Skeletal muscle tissue (tissue), 3 donors: ENCODE measurements at regions not wholly inside any gene's neighbourhood (a gene's known extent, or its start where the extent isn't known, plus 50 kb on each side); places are given as distances from the start of the nearest gene placed in this dataset.

Source experiments
- H3K27ac ChIP-seq: one replicate; pipeline ENCODE4 v1.7.0; 2013; ENCODE audit warnings: mild to moderate bottlenecking, low read depth, low read length, inconsistent platforms
- H3K27me3 ChIP-seq, 3 donors: one replicate each; pipeline ENCODE4 v1.7.0; 2013; ENCODE audit warnings: low read length in 3 of 3; ENCODE audit not compliant: control insufficient read depth in 3 of 3, insufficient read depth in 3 of 3
- H3K36me3 ChIP-seq, 3 donors: one replicate each; pipeline ENCODE4 v1.7.0; 2013; ENCODE audit warnings: low read length in 3 of 3; ENCODE audit not compliant: control insufficient read depth in 3 of 3, insufficient read depth in 3 of 3
- H3K4me1 ChIP-seq, 3 donors: one replicate each; pipeline ENCODE4 v1.7.0; 2013; ENCODE audit warnings: low read length in 3 of 3, mild to moderate bottlenecking in 3 of 3; ENCODE audit not compliant: control insufficient read depth in 3 of 3, insufficient read depth in 3 of 3
- H3K4me3 ChIP-seq, 3 donors: one replicate each; pipeline ENCODE4 v1.7.0; 2013; ENCODE audit warnings: low read length in 3 of 3
- H3K9ac ChIP-seq, 3 donors: one replicate each; pipeline ENCODE4 v1.7.0; 2013; ENCODE audit warnings: low read length in 3 of 3, mild to moderate bottlenecking in 3 of 3, moderate library complexity in 2 of 3, low read depth in 1 of 3
- H3K9me3 ChIP-seq, 3 donors: one replicate each; pipeline ENCODE4 v1.7.0; 2013; ENCODE audit warnings: low read length in 3 of 3; ENCODE audit not compliant: control insufficient read depth in 3 of 3
- donor health status: Osteomylitis.

DNA sequence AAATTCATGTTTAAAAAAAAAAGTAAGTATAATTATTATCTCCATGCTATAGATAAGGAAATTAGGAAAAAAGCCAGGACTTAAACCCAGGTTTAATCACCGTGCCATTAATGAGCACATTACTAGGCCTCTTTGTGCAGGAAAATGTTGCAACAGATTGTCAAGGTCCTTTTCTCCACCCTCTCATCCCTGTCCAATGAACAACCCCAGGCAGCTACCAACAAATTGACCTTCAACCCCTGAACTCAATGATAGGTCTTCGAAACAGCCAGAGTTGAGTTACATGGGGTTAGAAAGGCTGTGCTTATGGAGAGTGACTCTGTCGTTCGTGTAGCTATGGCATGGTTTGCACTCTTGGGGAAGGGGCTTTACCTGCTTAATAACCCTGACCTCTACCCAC, 84.2 kb upstream of the CTNNB1 start:
- Histone ChIP-seq H3K27me3 (peaks cover 0 to 3% (median 0%) of the 10 kb centered on the region in 3 donors), H3K4me1 (peaks cover 3 to 13% (median 6%) of the 10 kb centered on the region in 3 donors), H3K36me3 (no peaks in the 10 kb centered on the region), H3K4me3 (no peak overlapping the region), H3K9me3 (no peaks in the 10 kb centered on the region), H3K27ac (no peak overlapping the region), H3K9ac (no peak overlapping the region)

- H3K36me3 ChIP-seq, result no peaks in the 10 kb centered on the region
- H3K27ac ChIP-seq, result no peak overlapping the region
- H3K27me3 ChIP-seq, result no peaks in the 10 kb centered on the region
- H3K4me1 ChIP-seq, result peaks cover 3 to 13% (median 6%) of the 10 kb centered on the region in 3 donors
- H3K9me3 ChIP-seq, result no peaks in the 10 kb centered on the region
- no peak overlapping the region for H3K9ac ChIP-seq
- H3K4me3 ChIP-seq, result no peak overlapping the region
These were observed 82.5 kb upstream of the CTNNB1 start for GRCh38 chr3:41116851-41117250.

- Histone ChIP-seq H3K4me3 (no peak overlapping the region), H3K9me3 (no peaks in the 10 kb centered on the region), H3K36me3 (no peaks in the 10 kb centered on the region), H3K4me1 (peaks cover 3 to 13% (median 6%) of the 10 kb centered on the region in 3 donors), H3K9ac (no peak overlapping the region), H3K27ac (peak overlapping the region; percentile 45), H3K27me3 (no peaks in the 10 kb centered on the region)
These were observed 81.9 kb upstream of the CTNNB1 start for GRCh38 chr3:41117398-41117870.

DNA sequence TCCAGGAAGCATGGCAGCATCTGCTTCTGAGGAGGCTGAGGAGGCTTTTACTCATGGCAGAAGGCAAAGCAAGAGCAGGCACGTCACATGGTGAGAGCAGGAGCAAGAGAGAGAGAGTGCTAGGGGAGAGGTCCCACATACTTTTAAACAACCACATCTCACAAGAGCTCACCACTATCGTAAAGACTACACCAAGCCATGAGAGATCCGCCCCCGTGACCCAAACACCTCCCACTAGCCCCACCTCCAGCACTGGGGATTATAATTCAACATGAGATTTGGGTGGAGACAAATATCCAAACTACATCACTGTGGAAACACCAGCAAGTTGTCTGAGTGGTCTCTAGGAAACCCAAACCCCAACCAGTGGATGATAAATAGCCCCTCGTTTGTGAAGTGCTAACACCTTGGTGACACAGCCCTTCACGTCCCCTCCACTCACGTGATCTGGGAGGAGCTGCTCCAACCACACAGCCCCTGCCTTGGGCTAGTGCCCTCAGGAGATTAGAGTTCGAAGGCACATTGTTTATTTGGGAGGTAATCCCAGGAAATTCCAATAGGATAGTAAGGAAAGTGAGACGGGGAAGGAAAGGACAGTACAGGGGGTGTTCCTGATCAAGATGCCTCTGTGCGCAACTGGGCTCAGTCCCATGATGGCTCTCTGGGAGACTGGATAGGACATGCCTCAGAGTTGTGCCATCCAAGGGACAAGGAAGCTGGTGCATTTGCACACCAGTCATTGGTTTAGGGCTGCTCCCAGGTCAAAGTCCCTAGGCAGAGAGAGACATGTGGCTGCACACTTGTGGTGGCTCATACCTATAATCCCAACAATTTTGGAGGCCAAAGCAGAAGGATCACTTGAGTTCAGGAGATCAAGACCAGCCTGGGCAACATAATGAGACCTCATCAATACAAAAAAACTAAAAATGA, 80.6 kb upstream of the CTNNB1 start:
- Histone ChIP-seq H3K9me3 (no peaks in the 10 kb centered on the region), H3K4me3 (no peak overlapping the region), H3K36me3 (no peaks in the 10 kb centered on the region), H3K9ac (no peak overlapping the region), H3K27me3 (no peaks in the 10 kb centered on the region), H3K4me1 (peaks cover 3 to 13% (median 6%) of the 10 kb centered on the region in 3 donors), H3K27ac (no peak overlapping the region)

DNA sequence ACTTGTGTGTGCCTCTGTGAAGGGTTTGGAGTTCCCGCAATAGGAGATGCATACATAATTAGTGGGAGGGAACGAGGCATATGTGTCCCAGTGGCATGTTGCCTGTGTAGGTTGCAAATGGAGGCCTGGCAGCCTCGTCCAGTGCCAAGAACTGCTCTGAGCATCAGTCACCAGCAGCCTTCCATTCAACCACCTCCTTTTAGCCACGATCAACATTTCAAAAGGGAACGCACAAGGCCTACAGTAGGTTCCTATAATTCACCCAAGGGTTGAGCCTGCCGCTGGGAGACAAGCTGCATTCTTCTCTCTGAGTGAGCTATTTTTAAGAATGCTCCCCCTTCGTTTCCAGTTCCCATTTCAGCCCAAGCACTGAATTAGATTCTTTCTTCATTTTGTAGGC, 78.8 kb upstream of the CTNNB1 start:
- H3K4me1 ChIP-seq, result peaks cover 3 to 13% (median 6%) of the 10 kb centered on the region in 3 donors
- no peaks in the 10 kb centered on the region for H3K9me3 ChIP-seq
- H3K36me3 ChIP-seq, result no peaks in the 10 kb centered on the region
- H3K9ac ChIP-seq, result no peak overlapping the region
- H3K27me3 ChIP-seq, result no peaks in the 10 kb centered on the region
- H3K27ac ChIP-seq, result peak overlapping the region; percentile 30
- no peak overlapping the region for H3K4me3 ChIP-seq

DNA sequence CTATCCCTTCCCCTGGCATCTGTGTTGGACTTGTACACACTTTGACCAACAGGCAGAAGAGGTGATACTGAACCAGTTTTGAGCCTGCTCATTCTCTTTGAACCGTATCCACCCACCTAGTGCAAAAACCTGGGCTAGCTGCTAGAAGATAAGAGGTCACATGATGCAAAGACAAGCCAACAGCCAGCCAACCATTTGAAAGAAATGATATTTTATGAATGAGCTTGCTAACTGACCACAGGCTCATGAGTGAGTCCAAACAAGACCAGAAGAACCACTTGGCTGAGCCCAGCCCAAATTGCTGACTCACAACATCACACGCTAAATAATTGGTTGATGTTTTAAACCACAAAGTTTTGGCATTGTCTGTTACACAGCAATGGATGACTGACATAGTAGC, 74.0 kb upstream of the CTNNB1 start:
- H3K36me3 ChIP-seq, result no peaks in the 10 kb centered on the region
- no peak overlapping the region for H3K4me3 ChIP-seq
- H3K9me3 ChIP-seq, result peaks cover 4 to 6% (median 5%) of the 10 kb centered on the region in 3 donors
- no peak overlapping the region for H3K9ac ChIP-seq
- no peak overlapping the region for H3K27ac ChIP-seq
- H3K4me1 ChIP-seq, result no peaks in the 10 kb centered on the region
- H3K27me3 ChIP-seq, result no peaks in the 10 kb centered on the region

DNA sequence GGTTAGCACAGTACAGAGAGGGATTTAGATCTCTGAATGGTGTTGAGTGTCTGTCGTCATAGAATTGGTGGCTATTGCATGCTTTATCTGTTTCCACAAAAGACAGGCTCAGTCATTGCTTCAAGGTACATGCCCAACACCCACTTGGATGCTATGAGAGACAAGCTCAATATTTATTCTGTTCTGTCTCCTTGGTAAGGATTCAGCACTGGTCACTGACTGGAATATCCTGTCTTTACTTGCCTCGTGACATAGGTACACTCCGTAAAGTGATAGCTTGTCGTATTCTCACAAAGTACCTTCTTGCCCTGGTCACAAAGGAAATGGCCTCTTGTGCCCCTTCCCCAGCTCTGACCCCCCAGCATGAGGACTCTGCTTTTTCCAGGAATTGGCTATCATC, 72.8 kb upstream of the CTNNB1 start:
- peaks cover 4 to 6% (median 5%) of the 10 kb centered on the region in 3 donors for H3K9me3 ChIP-seq
- H3K27me3 ChIP-seq, result no peaks in the 10 kb centered on the region
- no peaks in the 10 kb centered on the region for H3K36me3 ChIP-seq
- no peak overlapping the region for H3K9ac ChIP-seq
- H3K27ac ChIP-seq, result no peak overlapping the region
- H3K4me3 ChIP-seq, result no peak overlapping the region
- no peaks in the 10 kb centered on the region for H3K4me1 ChIP-seq

DNA sequence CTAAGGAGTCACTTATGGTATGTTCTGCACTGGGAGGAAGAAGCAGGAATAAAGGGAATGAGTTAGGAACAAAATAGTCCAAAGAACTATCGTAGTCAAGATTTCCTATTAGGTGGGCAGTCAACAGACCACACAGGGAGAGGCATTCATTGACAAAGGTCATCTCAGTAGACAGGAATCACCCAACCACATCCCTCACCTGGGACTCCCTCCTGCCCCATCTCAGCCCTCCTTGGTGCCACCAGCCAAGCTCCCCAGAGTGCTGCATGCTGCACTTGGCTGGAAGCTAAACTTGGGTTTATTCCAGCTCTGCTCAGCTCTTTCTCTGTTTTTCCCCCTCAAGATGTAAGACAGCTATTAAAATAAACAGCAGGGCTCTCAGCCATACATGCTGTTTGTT, 72.3 kb upstream of the CTNNB1 start:
- Histone ChIP-seq H3K4me1 (no peaks in the 10 kb centered on the region), H3K4me3 (no peak overlapping the region), H3K9ac (no peak overlapping the region), H3K27me3 (no peaks in the 10 kb centered on the region), H3K36me3 (no peaks in the 10 kb centered on the region), H3K9me3 (peaks cover 4 to 6% (median 5%) of the 10 kb centered on the region in 3 donors), H3K27ac (no peak overlapping the region)

DNA sequence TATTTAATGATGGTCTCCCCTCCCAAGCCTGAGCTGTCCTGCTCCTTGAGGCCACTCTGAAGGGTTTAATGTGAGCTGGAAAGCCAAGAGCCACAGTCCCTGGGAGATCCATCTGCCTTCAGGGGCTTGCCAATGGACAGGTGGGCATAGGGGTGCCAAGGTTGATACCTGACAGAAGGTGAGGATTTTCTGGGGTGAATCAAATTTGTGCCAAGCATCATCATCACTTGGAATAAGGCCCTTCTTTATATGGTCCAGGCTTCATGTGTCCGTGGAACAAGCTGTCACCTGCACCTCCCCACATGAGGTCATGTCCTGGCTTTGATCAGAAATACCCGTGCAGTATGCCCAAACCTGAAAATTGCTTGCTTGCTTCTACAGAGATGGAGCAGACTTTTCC, 71.9 kb upstream of the CTNNB1 start:
- no peak overlapping the region for H3K4me3 ChIP-seq
- H3K36me3 ChIP-seq, result no peaks in the 10 kb centered on the region
- no peak overlapping the region for H3K9ac ChIP-seq
- no peaks in the 10 kb centered on the region for H3K27me3 ChIP-seq
- H3K27ac ChIP-seq, result no peak overlapping the region
- H3K9me3 ChIP-seq, result peaks cover 4 to 6% (median 5%) of the 10 kb centered on the region in 3 donors
- no peaks in the 10 kb centered on the region for H3K4me1 ChIP-seq

DNA sequence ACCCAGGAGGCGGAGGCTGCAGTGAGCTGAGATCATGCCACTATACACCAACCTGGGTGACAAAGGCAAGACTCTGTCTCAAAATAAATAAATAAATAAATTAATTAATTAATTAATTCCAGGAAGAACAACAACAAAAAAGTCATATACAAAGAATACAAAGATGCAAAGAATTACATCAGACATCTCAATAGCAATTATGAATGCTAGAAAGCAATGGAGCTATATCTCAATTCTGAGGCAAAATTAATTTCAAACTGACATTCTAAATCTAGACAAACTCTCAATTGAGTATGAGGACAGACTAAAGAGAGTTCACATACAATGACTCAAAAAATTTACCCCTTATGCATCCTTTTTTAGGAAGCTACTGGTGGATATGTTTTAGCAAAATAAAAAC, 69.6 kb upstream of the CTNNB1 start:
- H3K4me3 ChIP-seq, result no peak overlapping the region
- H3K9ac ChIP-seq, result no peak overlapping the region
- H3K36me3 ChIP-seq, result no peaks in the 10 kb centered on the region
- H3K27me3 ChIP-seq, result no peaks in the 10 kb centered on the region
- H3K4me1 ChIP-seq, result no peaks in the 10 kb centered on the region
- peaks cover 4 to 6% (median 5%) of the 10 kb centered on the region in 3 donors for H3K9me3 ChIP-seq
- no peak overlapping the region for H3K27ac ChIP-seq
